ENCODE measurements at regions not wholly inside any gene's neighbourhood (a gene's known extent, or its start where the extent isn't known, plus 50 kb on each side); places are given as distances from the start of the nearest gene placed in this dataset.
A peak's percentile ranks its signal among the peaks of the same experiment; 100 is the strongest.
"Not testable (repeated sequence)": the region's sequence is repeated elsewhere in the genome, so short reads cannot be mapped to it uniquely, and the experiment has no call there.

DNA sequence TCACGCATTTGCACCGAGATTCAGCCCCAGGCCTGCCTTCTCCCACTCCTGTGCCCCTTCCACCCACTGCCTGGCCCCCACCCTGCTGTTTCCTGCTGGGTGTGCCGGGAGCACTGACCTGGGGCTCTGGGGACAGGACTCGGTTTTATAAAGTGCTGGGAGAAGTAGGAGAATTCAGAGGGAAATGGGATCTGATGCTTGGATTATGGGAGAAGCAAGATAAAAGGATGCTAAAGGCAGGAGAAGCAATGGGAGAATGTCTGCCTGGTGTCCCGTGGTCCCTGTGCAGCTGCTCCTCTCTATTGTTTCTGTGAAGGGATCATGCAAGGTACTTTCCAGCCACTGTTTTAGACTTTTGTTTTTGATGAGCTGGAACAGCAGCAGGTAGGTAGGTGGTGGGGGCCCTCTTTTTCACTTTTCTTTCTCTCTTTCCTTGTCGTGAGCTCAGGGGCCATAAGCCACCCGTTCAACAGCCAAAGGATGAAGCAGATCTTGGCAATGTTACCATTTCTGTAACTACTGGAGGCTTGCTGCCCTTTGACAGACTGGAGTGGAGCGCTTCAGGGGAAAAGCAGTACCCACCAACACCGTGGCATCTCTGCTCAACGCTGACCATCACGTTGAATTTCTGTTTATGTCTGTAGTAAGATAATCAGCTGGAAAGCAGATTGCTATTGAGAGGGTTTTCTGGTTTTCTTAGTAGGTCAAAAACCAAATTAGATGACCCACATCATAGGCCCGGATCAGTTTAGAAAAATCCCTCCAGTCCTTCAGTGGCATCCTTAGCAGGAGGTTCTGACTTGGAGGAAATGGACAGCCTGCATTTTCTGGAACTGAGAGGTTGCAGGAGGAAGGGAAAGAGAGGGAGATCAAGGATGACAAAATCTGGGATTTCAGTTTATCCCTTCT is 63.8 kb upstream of the ENPP6 start:
- DNase-seq (ENCODE audit: low read depth) = no peak

DNA sequence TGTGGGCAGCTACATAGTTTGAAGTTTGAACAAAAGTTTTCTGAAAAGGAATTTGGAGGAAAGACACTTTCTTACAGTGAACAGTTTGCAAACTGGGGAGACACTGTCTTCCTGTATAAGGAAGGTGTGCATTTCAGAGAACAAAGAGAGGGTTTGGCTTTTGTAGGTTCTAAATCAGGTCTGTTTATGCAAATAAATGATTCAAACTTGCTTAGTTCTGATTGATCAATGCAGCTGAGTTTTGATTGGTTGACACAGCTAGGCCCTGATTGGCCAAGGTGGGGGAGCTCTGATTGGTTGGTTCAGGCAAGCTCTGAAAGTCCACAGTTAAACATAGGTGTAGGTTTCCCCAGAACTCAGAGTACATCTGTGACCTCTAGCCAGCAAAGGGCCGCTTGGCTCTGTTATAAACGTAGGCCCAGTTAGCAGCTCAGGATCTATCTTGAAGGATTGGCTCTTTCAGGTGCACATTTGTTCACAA is 63.0 kb upstream of the ENPP6 start:
- no peak for DNase-seq (ENCODE audit: low read depth)

DNA sequence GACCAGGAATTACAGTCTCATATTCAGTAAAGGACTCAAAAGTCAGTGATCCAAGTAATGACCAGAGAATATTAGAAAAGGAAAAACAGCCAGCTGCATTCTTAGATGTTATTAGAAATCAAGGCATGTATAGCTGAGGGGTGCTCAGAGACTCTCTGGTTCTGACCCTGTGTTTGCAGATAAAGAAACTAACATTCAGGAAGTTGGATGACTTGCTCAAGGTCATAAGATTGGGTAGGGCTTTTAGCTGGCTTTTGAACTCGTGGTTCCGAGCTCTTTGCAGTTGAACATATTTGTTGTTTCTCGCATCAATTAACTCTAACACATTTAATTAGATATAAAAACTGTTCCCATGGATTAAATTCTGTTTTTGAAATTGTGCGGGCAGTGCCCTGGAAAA is 62.5 kb upstream of the ENPP6 start:
- no peak for DNase-seq (ENCODE audit: low read depth)

DNA sequence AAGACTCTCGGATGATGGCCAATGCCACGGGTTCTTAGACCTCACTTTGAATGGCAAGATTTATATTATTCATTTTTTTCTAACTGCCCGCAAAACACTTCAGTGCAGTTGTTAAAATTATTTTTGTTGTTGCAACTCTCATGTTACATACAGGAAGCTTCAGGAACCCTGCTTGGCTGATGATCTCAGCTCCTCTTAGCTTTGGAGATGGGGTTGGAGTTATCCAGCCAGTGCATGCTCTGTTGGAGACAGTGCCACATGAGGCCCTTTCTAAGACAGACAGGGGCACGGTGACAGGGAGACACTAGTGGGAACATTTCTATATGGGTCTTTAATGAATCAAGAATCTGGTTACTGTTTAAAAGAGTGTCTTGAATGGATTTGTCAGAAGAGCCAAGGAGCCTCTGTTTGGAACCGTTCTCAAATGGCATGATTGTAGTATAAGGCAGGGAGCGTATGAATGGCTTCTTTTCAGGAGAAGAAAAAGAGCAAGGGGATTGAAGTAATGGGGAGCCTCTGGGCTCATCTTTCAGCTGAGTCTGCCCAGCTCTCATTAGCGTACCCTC is 61.9 kb upstream of the ENPP6 start:
- DNase-seq (ENCODE audit: low read depth) = no peak

DNA sequence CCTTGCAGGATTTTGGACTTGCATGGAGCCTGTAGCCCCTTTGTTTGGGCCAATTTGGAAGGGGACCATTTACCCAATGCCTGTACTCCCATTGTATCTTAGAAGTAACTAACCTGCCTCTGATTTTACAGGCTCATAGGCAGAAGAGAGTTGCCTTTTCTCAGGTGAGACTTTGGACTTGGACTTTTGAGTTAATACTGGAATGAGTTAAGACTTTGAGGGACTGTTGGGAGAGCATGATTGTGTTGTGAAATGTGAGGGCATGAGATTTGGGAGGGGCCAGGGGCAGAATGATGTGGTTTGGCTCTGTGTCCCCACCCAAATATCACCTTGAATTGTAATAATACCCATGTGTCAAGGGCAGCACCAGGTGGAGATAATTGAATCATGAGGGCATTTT is 60.1 kb upstream of the ENPP6 start:
- not testable (repeated sequence) for DNase-seq (ENCODE audit: low read depth)

DNA sequence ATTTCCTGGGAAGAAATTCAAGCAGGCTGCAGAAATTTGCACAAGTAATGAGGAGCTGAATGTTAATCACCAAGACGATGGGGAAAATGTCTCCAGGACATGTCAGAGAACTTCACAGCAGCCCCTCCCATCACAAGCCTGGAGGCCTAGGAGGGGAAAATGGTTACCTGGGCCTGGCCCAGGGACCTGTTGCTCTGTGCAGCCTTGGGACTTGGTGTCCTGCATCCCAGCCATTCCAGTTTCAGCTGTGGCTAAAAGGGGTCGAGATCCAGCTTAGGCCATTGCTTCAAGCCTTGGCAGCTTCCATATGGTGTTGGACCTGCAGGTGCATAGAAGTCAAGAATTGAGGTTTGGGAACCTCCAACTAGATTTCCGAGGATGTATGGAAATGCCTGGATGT is 59.3 kb upstream of the ENPP6 start:
- DNase-seq (ENCODE audit: low read depth) = not testable (repeated sequence)

DNA sequence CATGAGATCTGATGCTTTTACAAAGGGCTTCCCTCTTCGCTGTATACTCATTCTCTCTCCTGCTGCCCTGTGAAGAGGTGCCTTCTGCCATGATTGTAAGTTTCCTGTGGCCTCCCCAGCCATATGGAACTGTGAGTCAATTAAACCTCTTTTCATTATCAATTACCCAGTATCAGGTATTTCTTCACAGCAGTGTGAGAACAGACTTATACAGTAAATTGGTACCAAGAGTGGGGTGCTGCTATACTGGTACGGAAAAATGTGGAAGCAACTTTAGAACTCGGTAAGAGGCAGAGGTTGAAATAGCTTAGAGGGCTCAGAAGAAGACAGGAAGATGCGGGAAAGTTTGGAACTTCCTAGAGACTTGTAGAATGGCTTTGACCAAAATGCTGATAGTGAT is 58.7 kb upstream of the ENPP6 start:
- not testable (repeated sequence) for DNase-seq (ENCODE audit: low read depth)

DNA sequence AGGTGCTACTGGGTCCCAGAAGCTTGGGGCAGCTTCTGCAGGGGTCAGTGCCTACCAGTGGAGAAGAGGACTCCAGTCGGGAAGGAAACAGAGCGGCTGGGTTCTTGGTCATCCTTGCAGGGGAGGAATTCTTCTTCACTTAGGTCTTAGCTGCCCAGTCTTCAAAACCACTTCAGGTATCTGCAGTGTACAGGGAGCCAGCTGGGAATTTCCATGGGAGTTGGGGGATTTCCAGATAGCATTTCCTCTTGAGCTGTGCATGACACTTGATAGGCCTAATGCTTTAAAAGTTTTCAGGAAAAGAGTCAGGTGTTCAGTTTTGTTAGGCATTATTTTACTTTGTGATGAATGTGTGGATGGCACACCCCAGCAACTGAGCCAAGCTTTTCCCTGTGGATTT is 58.1 kb upstream of the ENPP6 start:
- no peak for DNase-seq (ENCODE audit: low read depth)

DNA sequence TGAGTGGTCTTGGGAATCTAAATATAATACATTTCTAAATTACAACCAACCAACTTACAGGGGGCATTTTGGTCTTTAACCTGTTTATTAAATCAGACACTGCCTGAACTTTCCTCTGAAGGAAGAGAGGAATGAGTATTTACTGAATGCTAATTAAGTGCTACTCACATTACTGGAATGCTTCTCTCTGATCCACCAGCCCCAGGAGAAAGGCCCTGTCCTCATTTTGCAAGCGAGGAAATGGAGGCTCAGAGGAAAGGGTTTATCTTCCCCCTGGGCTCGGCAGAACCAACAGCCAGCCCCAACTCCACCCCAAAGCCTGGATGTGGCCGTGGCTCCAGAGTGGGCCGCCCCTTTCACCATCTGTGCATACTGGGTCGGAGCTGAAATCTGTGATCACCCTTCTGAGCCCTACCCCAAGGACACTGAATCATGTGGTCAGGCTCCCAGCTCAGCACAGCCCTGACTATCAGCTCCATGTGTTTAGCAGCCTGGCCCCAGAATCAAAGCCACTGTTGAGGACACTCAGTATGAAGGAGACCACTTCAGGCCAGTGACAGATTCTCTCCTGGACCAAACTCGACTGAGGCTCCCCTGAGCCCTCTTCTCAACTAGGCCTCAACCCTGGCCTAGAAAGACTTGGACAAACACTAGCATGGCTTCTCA is 56.7 kb upstream of the ENPP6 start:
- no peak for DNase-seq (ENCODE audit: low read depth)

DNA sequence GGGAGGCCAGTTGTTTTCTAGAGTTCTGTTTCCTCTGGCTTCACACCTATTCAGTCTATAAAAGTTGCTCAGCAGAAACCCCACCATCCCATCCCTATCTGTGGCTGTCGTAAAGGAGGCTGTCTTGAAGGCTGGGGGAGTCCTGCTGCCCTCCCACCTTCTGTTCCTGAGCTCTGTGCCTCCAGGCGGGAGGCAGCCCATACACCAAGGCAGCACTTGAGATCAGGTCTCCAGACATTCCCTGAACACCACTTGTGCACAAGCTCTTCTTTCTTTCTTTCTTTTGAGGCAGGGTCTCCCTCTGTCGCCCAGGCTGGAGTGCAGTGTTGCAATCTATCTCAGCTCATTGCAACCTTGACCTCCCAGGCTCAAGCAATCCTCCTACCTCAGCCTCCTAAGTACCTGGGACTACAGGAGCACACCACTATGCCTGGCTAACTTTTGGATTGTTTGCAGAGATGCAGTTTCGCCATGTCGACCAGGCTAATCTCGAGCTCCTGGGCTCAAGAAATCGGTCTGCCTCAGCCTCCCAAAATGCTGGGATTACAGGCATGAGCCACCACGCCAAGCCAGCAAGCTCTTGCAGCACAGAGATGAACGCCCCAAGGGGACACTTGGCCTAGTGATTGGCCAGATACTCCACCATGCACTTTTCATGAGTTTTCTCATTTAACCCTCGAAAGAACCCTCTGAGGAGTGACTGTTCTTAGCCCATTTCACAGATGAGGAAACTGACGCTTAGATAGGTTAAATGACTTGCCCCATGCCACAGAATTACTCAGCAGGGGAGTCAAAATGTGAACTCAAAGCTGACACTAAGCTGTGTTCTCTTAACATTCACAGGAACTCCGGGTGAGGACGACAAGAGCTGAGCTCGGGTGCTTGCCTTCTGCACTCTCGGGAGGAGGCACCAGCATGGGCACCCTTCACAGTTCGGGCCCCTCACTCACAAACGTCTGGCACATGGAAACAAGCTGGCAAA is 55.8 kb upstream of the ENPP6 start:
- DNase-seq (ENCODE audit: low read depth) = no peak

DNA sequence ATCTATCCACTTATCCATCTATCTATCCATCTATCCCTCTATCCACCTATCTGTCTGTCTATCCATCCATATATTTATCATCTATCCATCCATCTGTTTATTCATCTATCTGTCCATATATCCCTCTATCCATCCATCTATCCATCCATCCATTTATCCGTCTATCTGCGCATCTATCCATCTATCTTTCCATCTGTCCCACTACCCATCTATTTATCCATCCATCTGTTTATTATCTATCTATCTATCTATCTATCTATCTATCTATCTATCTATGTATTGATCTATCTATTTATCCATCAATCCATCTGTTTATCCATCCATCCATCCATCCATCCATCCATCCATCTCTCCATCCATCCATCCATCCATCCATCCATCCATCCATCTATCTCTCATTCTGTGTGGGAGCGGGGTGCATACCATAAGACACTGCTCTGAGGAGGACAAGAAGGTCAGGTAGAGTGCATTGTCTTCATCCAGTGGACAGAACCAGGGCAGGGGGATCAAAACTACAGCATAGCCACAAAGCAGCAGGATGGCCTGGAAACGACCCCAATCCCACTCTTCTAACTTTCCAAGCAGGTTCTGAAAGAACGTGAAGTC is 53.2 kb upstream of the ENPP6 start:
- no peak for DNase-seq (ENCODE audit: low read depth)

DNA sequence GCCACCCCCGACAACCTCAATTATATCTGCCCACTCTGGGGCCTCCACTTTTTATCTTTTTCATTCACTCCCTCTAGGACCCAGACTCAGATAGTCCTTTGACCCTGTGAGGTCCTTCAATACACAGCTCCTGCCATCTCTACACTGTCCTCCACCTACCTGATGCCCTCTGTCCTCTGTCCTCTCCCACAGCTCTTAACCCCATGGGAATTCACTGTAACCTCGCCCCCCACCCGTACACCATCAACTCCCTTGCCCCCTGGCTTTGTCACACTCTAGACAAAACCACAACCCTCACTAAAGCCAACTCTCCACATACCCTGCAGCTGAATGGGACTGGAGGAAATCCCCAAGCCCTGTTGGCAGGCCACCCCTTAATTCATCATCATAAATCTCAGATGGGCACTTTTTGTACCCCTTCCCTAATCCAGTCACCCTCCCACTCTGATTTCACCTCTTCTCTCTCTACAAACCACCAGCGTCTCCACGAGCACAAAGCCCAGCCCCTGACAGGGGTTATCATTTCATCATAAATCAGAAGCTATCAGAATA is 52.3 kb upstream of the ENPP6 start:
- DNase-seq (ENCODE audit: low read depth) = no peak

DNA sequence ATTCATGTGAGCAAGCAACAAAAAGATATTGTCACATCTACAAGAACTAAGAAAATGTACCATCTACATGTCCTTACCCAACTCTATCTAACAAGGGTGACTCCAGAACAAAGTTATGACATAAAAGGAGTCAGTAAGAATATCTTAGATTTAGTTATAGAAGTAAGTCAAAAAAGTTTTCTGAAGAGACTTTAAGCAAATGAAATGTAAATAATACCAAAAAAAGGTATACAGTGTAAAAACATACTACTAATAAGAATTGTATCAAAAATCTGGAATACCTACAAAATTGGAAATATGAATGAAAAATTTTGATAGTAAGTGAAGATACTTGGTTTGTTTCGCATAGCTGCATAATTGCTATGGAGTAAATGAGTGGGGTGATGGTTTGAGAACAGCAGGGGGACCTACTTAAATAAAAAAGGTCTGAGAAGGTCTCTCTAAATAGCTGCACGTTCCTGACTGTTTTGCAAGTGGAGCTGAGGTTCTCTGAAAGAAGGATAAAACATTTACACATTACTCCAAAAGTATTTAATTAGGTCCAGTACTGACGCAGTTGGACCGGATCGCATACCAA is 51.0 kb upstream of the ENPP6 start:
- no peak for DNase-seq (ENCODE audit: low read depth)

DNA sequence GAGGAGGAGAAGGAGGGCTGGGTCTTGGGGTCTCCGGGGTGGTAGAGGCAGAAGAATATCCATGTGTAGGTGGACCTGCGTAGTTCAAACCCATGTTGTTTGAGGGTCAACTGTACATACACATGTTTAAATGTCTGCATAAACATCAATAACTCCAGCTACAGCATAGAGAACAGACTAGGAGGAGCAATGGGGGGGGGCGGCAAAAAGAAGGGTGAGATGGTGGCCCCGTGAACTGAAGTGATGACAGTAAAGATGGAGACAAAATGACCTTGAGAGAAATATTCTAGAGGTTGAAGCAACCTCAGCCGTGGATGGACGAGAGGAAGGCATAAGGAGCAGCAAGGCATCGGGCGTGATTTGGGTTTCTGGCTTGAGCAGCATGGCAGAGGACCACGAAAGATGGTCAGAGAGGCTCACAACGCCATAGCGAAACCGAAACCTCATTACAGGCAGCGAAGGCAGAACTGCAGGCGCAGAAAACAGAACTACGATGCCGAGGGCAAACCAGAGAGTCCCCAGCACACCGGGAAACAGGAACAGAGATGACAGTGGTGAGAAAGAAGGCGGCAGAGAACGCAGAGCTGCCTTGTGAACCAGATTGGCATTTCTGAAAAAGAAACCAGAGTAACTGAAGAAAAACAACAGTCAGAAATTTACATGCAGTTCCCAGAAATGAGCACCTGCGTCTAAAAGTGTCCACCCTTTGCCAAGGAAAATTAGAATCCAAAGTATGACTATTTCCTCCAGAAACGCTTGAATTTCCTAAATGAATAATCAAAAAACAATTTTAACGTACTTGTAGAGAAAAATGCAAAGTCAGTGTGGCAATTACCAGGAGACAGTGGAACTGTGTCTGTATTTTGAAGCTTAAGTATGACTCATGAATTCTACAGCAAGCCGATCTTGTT is 50.3 kb upstream of the ENPP6 start:
- peak; percentile 61 for DNase-seq (ENCODE audit: low read depth)

Data from activated T-helper 9 cell treated with anti-CD3 and anti-CD28 coated beads, Interleukin-2, amount 50 U/mL, for 16 hours (primary cell).